ENCODE measurements at regions not wholly inside any gene's neighbourhood (a gene's known extent, or its start where the extent isn't known, plus 50 kb on each side); places are given as distances from the start of the nearest gene placed in this dataset.

- TF ChIP-seq POLR2AphosphoS5 (IDR thresholded peaks at IDR 0.05; ENCODE audit: insufficient read depth in 1 of 2, low read depth in 1 of 2) = no peak
- TF ChIP-seq POLR2A (IDR thresholded peaks at IDR 0.05) = no peak
- no peak for TF ChIP-seq CTCF (IDR thresholded peaks at IDR 0.05)
These were observed 319.0 kb upstream of the MBL2 start for GRCh38 chr10:53091574-53091973.
